GM19099 (cell line): ENCODE measurements at regions not wholly inside any gene's neighbourhood (a gene's known extent, or its start where the extent isn't known, plus 50 kb on each side); places are given as distances from the start of the nearest gene placed in this dataset.

Experiments
- POLR2A ChIP-seq: IDR thresholded peaks from 3 replicates; pipeline ENCODE4 v1.6.1; 2011; ENCODE audit warnings: low read depth; ENCODE audit not compliant: insufficient read length; ENCODE audit errors: extremely low read depth

DNA sequence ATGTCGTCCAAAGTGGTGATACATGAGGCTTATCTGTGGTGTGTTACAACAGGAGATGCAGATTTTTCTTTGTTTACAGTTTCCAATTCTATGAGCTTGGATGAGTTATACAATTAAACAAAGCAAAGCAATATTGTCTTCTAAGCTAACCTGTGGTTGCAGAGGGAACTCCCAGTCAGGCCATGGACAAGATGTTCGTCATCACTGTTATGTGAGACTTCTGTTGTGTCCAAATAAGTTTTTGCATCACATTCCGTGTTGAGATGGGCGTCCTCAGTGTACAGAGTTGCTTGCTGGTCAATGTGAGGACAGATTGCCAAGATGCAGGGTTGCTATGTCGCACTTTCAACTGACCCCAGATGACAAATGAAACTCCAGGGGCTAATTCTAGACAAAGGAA lies 189.3 kb downstream of the IRF8 start:
- no peak for TF ChIP-seq POLR2A

DNA sequence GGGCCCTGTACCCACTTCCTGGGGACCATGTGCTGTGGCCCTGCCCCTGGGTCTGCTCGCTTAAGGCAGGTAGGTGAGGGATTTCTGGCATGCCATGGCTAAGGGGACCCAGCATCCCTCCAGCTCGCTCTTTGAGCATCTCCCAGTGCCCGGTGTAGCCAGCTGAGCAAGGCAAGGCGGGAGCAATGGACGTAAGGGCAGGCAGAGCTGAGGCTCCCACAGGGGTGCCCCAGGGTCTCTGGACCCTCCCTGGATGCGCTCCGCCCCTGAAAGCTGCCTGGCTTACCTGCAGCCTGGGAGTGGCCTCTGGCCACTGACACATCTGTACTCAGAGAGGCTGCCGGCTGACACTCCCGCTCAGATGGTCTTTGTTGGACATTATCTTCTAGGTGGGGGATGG lies 189.9 kb downstream of the IRF8 start:
- TF ChIP-seq POLR2A, result no peak

DNA sequence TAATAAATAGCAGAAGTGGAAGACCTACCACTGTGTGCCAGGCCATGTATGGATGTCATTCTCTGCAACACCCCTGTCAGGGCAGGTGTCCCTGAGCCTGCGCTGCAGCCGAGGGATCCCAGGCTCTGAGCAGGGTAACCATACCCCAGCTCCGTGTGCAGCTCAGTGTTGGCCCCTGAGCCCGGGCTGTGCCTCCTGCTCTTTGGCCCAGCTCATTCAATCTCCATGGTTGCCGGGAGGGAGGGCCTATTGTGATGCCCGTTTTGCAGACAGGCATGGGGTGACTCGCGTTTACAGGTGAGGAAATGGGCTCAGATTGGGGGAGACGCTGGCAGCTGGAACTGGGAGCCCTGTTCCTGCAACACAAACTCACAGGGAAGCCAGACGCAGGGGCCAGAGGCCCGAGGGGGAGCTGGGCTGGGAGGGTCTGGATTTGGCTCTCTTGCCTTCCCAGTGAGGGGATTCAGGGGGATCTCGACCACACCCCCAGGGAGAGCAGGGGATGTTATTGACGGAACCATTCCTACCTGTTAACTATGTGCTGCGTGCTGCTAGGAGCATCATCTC lies 190.5 kb downstream of the IRF8 start:
- no peak for TF ChIP-seq POLR2A

DNA sequence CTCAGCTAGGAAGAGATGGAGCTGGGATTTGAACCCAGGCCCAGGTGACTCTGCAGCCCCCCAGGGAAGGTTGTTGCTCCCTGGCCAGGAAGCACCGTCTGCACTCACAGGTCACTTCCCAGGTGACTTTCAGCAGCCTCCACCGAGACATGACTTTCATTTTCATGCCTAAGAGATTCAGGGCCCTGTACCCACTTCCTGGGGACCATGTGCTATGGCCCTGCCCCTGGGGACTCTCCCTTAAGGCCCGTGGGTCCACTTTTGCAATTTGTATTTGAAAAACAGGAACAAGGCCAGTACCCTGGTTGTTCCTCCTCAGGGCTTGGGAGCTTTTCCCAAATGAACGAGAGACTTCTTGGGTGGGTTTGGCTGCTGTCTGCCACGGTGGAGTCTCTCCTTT lies 191.0 kb downstream of the IRF8 start:
- TF ChIP-seq POLR2A, result no peak

DNA sequence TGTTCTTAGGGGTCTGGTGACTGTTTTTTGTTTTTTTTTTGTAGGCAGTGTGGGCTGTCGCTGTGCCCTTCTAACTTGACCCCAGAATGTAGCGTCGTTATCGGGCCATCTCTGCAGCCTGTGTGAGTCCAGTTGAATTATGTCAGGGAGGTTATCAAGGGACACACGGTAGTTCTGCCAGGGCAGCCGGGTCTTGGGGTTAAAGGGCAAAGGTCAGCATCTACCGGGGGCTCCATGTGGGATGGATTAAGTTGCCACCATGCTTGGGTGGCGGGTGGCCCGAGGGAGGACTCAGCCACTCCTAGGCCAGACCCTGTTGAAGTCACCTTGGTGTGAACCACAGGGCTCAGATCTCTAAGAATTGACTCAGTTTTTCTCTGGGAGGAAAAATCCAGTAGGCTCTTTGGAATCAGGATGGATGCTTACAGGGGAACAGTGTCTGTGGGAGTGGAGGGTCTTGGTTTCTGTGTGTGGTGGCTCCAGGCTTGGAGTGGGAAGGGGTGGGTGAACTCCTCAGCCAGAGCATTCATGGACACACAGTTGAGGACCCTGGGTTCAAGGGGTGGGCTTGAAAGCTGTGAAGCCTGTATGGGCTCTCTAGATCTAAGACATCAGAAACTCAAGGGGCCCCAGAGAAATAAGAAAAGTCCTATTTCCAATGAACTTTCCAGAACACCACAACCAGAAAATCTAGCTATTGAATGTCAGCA lies 191.7 kb downstream of the IRF8 start:
- TF ChIP-seq POLR2A, result no peak

DNA sequence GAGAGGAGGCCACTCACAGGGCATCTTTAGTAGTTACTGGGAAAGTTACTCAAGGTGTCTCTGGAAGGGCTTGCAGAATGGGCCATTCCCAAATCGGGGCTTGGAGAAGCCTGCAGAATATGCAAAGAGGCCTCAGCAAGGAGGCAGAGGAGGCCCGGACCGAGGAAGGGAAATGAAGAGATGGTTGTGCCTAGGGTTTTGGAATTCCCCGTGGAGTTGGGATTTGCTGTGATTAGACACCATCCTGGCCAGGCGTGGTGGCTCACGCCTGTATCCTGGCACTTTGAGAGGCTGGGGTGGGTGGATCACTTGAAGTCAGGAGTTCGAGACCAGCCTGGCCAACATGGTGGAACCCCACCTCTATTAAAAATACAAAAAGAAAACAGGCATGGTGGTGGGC lies 193.0 kb downstream of the IRF8 start:
- no peak for TF ChIP-seq POLR2A

DNA sequence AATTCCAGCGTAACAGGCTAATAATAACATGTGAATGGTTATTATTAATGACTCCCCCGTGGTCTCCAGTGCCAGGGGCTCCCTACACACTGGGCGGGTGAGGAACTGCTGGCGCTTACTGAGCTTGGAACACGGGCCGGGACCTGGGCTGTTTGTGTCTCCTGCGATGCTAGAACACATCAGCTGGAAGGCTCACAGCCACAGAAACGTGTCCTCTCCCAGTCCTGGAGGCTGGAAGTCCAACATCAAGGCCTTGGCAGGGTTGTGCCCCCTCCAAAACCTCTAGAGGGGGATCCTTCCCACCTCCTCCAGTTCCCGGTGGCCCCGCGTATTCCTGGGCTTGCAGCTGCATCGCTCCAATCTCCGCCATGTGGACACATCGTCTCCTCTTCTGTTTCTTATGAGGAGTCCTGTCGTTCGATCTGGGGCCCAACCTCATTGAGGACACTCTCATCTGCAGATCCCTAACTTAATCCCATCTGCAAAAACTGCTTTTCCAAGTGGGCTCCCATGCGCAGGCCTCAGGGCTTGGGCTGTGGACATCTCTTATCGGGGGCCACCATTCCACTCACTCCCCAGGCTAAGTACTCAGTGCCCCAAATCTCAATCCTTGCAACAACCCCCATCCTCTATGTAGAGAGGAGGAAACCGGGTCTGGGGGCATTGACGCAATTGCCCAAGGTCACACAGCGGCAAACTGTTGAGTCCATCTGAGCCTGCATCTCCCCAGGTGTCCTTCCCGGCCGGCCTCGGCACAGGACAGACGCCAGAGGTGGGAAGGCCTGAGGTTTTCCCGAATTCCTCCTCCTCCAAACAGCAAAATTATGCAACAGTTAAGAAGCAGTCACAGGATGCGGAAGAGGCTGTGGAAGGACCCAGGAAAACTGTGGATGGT lies 193.9 kb downstream of the IRF8 start:
- no peak for TF ChIP-seq POLR2A

DNA sequence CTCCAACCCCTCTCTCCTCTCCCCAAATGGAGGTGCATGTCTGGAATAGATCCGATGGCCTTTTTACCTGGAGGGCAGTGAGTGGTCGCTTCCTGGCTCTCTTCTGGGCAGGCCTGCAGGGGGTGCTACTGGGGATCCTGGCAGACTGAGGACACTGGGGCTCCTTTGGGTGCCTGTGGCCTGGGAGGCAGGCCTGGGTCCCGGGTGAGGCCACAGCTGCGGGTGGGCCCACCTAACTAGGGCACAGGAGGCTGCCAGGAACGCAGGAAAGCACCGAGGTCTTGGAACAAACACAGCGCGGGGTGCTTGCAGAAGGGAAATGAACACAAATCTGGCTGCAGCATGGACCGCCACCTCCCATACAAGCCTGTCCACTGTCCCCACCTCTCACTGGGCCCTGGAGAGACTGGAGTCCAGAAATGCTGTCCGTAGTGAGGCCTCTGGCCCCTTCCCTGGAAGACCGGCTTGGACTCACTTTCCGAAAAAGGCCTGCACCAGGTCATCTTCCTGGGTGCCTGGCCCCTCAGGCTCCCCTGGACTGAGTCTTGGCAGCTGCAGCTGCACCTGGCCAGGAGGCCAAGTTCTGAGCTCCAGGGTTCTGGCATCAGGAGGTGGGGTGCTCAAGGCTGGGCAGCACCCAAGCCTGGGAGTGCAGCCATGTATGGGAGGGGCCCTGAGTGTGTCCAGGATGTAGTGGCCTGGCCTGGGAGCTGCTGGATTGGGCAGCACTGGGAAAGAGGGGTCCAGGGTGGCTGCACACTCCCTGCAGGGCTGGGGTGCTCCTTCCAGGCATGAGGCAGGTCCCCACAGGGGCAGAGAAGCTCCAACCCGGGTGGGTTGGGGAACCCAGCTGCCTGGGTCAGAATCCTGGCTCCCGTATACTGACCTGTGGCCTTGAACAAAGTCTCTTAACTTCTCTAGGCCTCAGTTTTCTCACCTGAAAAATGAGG lies 195.1 kb downstream of the IRF8 start:
- TF ChIP-seq POLR2A, result no peak

DNA sequence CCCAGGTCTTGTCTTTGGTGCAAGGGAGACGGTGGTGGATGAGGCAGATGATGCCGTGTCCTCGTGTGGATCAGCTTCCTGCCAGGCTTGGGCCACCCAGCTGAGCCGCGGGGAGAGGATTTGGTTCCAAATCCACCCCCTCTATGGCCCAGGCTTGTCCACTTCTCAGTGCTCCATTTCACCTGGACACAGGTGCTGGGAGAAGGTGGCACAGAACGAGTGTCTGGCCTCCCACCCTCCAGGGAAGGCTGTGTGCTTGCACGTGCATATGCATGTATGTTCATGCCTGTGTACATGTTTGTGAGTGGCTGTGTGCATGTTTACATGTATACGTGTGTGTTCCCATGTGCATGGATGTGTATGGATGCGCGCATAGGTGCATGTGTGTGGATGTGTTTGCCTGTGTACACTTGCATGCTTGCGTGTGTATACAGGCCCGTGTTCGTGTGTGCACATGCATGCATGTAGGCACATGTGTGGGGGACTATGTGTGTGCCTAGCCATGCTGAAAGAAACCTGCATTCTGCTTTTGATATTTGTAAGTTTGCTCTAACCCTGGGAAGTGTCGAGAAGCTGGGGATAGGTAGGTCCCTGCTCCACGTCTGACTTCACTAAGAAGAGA lies 196.3 kb downstream of the IRF8 start:
- TF ChIP-seq POLR2A, result no peak

DNA sequence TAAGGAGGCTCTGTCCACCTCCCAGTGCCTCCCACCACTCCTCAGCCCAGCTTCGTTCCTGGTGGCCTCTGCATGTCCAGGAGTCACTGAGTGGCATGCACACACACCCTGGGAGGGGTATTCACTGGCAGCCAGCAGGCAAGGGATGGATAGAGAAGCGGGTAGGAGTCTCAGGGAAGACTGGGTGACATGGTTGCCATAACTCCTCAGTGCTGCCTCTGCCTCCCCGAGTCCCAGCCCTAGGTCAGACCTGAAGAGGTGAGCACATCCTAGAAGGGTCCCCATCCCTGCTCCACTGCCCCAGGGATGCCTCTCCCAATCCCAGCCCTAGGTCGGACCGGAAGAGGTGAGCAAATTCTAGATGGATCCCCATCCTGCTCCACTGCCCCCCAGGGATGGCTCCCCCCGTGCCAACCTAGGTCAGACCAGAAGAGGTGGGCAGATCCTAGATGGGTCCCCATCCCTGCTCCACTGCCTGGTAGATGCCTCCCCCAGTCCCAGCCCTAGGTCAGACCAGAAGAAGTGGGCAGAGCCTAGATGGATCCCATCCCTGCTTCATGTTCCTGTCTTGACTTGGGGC lies 197.0 kb downstream of the IRF8 start:
- no peak for TF ChIP-seq POLR2A

DNA sequence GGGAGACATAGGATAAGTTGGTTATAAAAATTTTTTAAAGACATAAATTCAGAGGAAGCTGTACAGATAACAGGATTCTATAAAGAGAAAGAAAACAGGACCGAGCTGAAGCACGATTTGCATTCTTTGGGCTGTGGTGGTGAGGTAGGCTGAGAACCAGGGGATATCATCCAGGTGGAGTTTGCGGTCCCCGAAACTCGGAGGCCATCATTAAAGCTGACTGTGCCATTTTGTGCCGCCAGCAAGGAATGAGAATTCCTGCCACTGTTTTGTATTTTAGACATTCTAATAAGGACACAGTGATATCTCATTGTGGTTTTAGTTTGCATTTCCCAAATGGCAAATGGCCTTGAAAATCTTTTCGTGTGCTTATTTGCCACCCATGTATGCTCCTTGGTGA lies 197.9 kb downstream of the IRF8 start:
- TF ChIP-seq POLR2A, result no peak

DNA sequence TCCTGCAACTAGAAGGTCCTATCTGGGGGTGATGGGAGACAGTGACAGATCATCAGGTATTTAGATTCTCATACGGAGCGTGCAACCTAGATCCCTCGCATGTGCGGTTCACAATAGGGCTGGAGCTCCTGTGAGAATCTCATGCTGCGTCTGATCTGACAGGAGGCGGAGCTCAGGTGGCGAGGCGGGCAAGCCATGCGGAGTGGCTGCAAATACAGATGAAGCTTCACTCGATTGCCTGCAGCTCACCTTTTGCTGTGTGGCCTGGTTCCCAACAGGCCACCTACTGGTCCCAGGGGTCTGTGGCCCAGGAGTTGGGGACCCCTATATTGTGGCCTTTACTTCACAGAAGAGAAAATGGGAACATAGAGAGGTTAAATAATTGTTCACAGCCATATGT lies 200.4 kb downstream of the IRF8 start:
- TF ChIP-seq POLR2A, result no peak

DNA sequence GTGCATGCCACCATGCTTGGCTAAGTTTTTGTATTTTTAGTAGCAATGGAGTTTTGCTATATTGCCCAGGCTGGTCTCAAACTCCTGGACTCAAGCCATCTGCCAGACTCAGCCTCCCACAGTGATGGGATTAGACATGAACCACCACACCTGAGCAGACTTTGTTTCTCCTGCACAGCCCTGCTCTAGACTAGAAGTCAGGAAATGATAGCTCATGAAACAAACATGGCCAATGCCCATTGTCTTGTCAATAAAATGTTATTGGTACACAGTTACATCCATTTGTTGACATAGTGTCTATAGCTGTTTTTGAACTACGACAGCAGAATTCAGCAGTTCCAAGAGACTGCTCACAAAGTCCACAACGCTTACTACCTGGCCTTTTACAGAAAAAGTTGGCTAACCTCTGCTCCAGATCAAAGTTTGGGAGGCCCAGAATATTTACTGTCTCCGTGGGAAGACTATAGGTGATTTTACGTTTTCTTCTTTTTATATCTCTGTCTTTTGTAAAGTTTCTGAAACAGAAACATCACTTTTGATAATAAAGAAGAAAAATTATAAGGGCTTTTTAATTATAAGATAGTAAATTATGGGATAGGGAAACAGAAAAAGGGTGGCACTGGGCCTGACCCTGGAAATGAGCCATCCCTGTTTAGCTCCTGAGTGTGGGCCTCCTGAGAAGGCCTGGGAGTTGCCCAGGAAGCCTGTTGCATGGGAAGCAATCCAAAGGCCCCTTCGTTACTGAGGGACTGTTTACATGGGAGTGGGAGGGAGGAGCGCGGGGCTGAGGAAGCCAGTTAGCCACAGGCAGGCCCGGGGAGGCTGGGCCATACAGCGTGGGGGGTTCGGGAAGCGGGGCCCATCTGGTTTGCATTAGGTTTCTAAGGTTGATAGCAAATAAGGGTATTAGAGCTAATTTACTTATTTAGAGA lies 201.5 kb downstream of the IRF8 start:
- TF ChIP-seq POLR2A, result no peak
